Neural progenitor cell (in vitro differentiated cells): ENCODE measurements at regions not wholly inside any gene's neighbourhood (a gene's known extent, or its start where the extent isn't known, plus 50 kb on each side); places are given as distances from the start of the nearest gene placed in this dataset.

Experiments
- EZH2 ChIP-seq: fragments of 200-600 bp; sonication (generic); IDR thresholded peaks from 2 replicates; pipeline ENCODE4 v1.6.1; 2017; ENCODE audit warnings: antibody characterized with exemption, mild to moderate bottlenecking, moderate library complexity
- TF ChIP-seq, protein P1 (sequence below): fragments of 200-600 bp; sonication (generic); IDR thresholded peaks from 2 replicates; pipeline ENCODE4 v1.5.1; 2017; ENCODE audit warnings: antibody characterized with exemption, mild to moderate bottlenecking

- TF ChIP-seq, protein P1, sequence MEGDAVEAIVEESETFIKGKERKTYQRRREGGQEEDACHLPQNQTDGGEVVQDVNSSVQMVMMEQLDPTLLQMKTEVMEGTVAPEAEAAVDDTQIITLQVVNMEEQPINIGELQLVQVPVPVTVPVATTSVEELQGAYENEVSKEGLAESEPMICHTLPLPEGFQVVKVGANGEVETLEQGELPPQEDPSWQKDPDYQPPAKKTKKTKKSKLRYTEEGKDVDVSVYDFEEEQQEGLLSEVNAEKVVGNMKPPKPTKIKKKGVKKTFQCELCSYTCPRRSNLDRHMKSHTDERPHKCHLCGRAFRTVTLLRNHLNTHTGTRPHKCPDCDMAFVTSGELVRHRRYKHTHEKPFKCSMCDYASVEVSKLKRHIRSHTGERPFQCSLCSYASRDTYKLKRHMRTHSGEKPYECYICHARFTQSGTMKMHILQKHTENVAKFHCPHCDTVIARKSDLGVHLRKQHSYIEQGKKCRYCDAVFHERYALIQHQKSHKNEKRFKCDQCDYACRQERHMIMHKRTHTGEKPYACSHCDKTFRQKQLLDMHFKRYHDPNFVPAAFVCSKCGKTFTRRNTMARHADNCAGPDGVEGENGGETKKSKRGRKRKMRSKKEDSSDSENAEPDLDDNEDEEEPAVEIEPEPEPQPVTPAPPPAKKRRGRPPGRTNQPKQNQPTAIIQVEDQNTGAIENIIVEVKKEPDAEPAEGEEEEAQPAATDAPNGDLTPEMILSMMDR, result no peak
- no peak for TF ChIP-seq EZH2
Observed at GRCh38 chr12:58174316-58174715, 232.9 kb downstream of the ATP23 start.
